Liver (tissue), 8 donors: ENCODE measurements at regions not wholly inside any gene's neighbourhood (a gene's known extent, or its start where the extent isn't known, plus 50 kb on each side); places are given as distances from the start of the nearest gene placed in this dataset.

Experiments used
- DNase-seq: peaks from one replicate; pipeline ENCODE4 v3.0.0-alpha.2; 2017; ENCODE audit warnings: low spot score
- H3K27ac ChIP-seq, 2 donors: one replicate each; pipeline ENCODE4 v1.7.0; 2013; ENCODE audit warnings: inconsistent platforms in 2 of 2, low read length in 2 of 2, control low read depth in 1 of 2, low read depth in 1 of 2, mild to moderate bottlenecking in 1 of 2
- H3K27me3 ChIP-seq, 4 donors: one replicate each; pipeline versions ENCODE4 v1.6.1 to v1.7.0; 2013; ENCODE audit warnings: low read length in 3 of 4, inconsistent platforms in 1 of 4, mild to moderate bottlenecking in 1 of 4, moderate library complexity in 1 of 4; ENCODE audit not compliant: control insufficient read depth in 4 of 4, insufficient read depth in 4 of 4
- H3K36me3 ChIP-seq, 4 donors: one replicate each; pipeline versions ENCODE4 v1.6.1 to v1.7.0; 2013; ENCODE audit warnings: low read length in 3 of 4, mild to moderate bottlenecking in 3 of 4, low read depth in 1 of 4, moderate library complexity in 1 of 4; ENCODE audit not compliant: control insufficient read depth in 4 of 4, insufficient read depth in 3 of 4
- H3K4me1 ChIP-seq, 4 donors: one replicate each; pipeline versions ENCODE4 v1.6.1 to v1.7.0; 2013; ENCODE audit warnings: low read length in 3 of 4, mild to moderate bottlenecking in 3 of 4, moderate library complexity in 1 of 4; ENCODE audit not compliant: control insufficient read depth in 4 of 4, insufficient read depth in 4 of 4
- H3K4me3 ChIP-seq, 3 donors: one replicate each; pipeline versions ENCODE4 v1.6.1 to v1.7.0; 2013; ENCODE audit warnings: low read length in 3 of 3, control low read depth in 1 of 3, low read depth in 1 of 3, mild to moderate bottlenecking in 1 of 3
- H3K9ac ChIP-seq, 2 donors: one replicate each; pipeline ENCODE4 v1.7.0; 2013; ENCODE audit warnings: low read length in 2 of 2, mild to moderate bottlenecking in 2 of 2, moderate library complexity in 2 of 2, control low read depth in 1 of 2, low read depth in 1 of 2
- H3K9me3 ChIP-seq, 4 donors: one replicate each; pipeline versions ENCODE4 v1.6.1 to v1.7.0; 2013; ENCODE audit warnings: low read length in 3 of 4; ENCODE audit not compliant: control insufficient read depth in 4 of 4
- ATF3 ChIP-seq: IDR thresholded peaks from 2 replicates; pipeline ENCODE4 v1.6.1; 2016; ENCODE audit warnings: antibody characterized with exemption
- CTCF ChIP-seq: fragments of 150-350 bp; IDR thresholded peaks from 2 replicates; pipeline ENCODE4 v1.5.1; 2017; ENCODE audit warnings: improper control_type of control experiment, low read depth, low read length; ENCODE audit not compliant: missing input control
- EGR1 ChIP-seq, 2 donors: IDR thresholded peaks; 2 replicates each; pipeline ENCODE4 v1.6.1; 2016 to 2018; ENCODE audit warnings: antibody characterized with exemption in 2 of 2, low read depth in 2 of 2
- FOXA1 ChIP-seq: IDR thresholded peaks from 2 replicates; pipeline ENCODE4 v1.6.1; 2016; ENCODE audit warnings: antibody characterized with exemption
- FOXA2 ChIP-seq: IDR thresholded peaks from 2 replicates; pipeline ENCODE4 v1.6.1; 2016; ENCODE audit warnings: antibody characterized with exemption
- GABPA ChIP-seq, 2 donors: IDR thresholded peaks in 1 of 2; conservative IDR thresholded peaks in 1 of 2; 2 replicates each; pipeline ENCODE4 v1.6.1; 2016; ENCODE audit warnings: antibody characterized with exemption in 2 of 2, mild to moderate bottlenecking in 1 of 2, moderate library complexity in 1 of 2
- JUND ChIP-seq, 2 donors: IDR thresholded peaks; 2 replicates each; pipeline ENCODE4 v1.6.1; 2016; ENCODE audit warnings: antibody characterized with exemption in 2 of 2
- NR2F2 ChIP-seq: IDR thresholded peaks from 2 replicates; pipeline ENCODE4 v1.6.1; 2016; ENCODE audit warnings: antibody characterized with exemption
- RAD21 ChIP-seq, 2 donors: IDR thresholded peaks; 2 replicates each; pipeline ENCODE4 v1.6.1; 2016; ENCODE audit warnings: antibody characterized with exemption in 2 of 2, mild to moderate bottlenecking in 2 of 2
- REST ChIP-seq: IDR thresholded peaks from 2 replicates; pipeline ENCODE4 v1.6.1; 2016; ENCODE audit warnings: antibody characterized with exemption, mild to moderate bottlenecking
- RXRA ChIP-seq, 2 donors: IDR thresholded peaks; 2 replicates each; pipeline ENCODE4 v1.6.1; 2017 to 2018; ENCODE audit warnings: antibody characterized with exemption in 2 of 2, mild to moderate bottlenecking in 1 of 2
- TAF1 ChIP-seq: conservative IDR thresholded peaks from 2 replicates; pipeline ENCODE4 v1.6.1; 2016; ENCODE audit warnings: antibody characterized with exemption, mild to moderate bottlenecking
- YY1 ChIP-seq: IDR thresholded peaks from 2 replicates; pipeline ENCODE4 v1.6.1; 2016; ENCODE audit warnings: antibody characterized with exemption, mild to moderate bottlenecking
- ZBTB33 ChIP-seq: IDR thresholded peaks from 2 replicates; pipeline ENCODE4 v1.6.1; 2016; ENCODE audit warnings: antibody characterized with exemption
- WGBS: extraction: QIAGEN DNeasy Blood & Tissue Kit; methylation state at CpG from one replicate; pipeline ENCODE4 v1.1.7; 2013; 5-methylcytosine and 5-hydroxymethylcytosine counted together
- donor health status: healthy.
- donor health status: healthy.
- donor health status: healthy.
- donor health status: healthy.
- donor health status: healthy.

- H3K36me3 ChIP-seq: no peaks in the 10 kb centered on the region
- no peaks in the 10 kb centered on the region for H3K27me3 ChIP-seq
- no peak for TF ChIP-seq TAF1
- no peak for TF ChIP-seq NR2F2
- TF ChIP-seq RXRA (IDR thresholded peaks at IDR 0.05): no peak
- TF ChIP-seq YY1: no peak
- no peak for TF ChIP-seq REST
- no peak for TF ChIP-seq GABPA (IDR thresholded peaks at IDR 0.05 in 1 of 2, conservative IDR thresholded peaks at IDR 0.05 in 1 of 2)
- H3K27ac ChIP-seq: no peak overlapping the region
- no peak overlapping the region for H3K9ac ChIP-seq
- DNase-seq: no peak
- no peaks in the 10 kb centered on the region for H3K9me3 ChIP-seq
- H3K4me3 ChIP-seq: no peak overlapping the region
- H3K4me1 ChIP-seq: no peaks in the 10 kb centered on the region
- WGBS: 80% methylated on average over 2 of the region's 2 CpGs
These were observed 227.5 kb upstream of the FAM83B start for GRCh38 chr6:54619102-54619501.

GRCh38 chr6:54621285-54621684, 225.3 kb upstream of the FAM83B start:
- DNase-seq: no peak
- H3K36me3 ChIP-seq: no peaks in the 10 kb centered on the region
- no peak overlapping the region for H3K4me3 ChIP-seq
- H3K9ac ChIP-seq: no peak overlapping the region
- H3K27ac ChIP-seq: no peak overlapping the region
- no peaks in the 10 kb centered on the region for H3K4me1 ChIP-seq
- TF ChIP-seq CTCF (peak; percentile 35), RXRA (IDR thresholded peaks at IDR 0.05) (peak in 1 of 2 donors; percentile 33), FOXA2 (no peak), RAD21 (IDR thresholded peaks at IDR 0.05) (peak; percentile 42 to 81), EGR1 (IDR thresholded peaks at IDR 0.05; ENCODE audit: low read depth in 2 of 2) (no peak)
- H3K27me3 ChIP-seq: no peaks in the 10 kb centered on the region
- H3K9me3 ChIP-seq: no peaks in the 10 kb centered on the region

GRCh38 chr6:54624216-54624615, 222.4 kb upstream of the FAM83B start:
- Histone ChIP-seq H3K4me3 (no peak overlapping the region), H3K27ac (no peak overlapping the region), H3K27me3 (no peaks in the 10 kb centered on the region), H3K9me3 (no peaks in the 10 kb centered on the region), H3K36me3 (no peaks in the 10 kb centered on the region), H3K4me1 (no peaks in the 10 kb centered on the region), H3K9ac (no peak overlapping the region)
- no peak for TF ChIP-seq ZBTB33
- TF ChIP-seq EGR1 (IDR thresholded peaks at IDR 0.05; ENCODE audit: low read depth in 2 of 2): no peak
- no peak for TF ChIP-seq TAF1
- TF ChIP-seq FOXA1: no peak
- TF ChIP-seq JUND (IDR thresholded peaks at IDR 0.05): no peak
- no peak for TF ChIP-seq RAD21 (IDR thresholded peaks at IDR 0.05)
- no peak for TF ChIP-seq ATF3
- 91% methylated on average over 1 of the region's 1 CpG for WGBS
- DNase-seq: no peak
